Gastroesophageal sphincter (tissue), 4 donors: ENCODE measurements at regions not wholly inside any gene's neighbourhood (a gene's known extent, or its start where the extent isn't known, plus 50 kb on each side); places are given as distances from the start of the nearest gene placed in this dataset.

Experiments used
- ATAC-seq: fragments of 150-250 bp; one replicate; pipeline ENCODE4 v1.9.1; 2016; ENCODE audit warnings: mild to moderate bottlenecking, moderate library complexity
- H3K27ac ChIP-seq, 4 donors: fragments of 200-600 bp; sonication (generic) in 3 of 4; 1 replicate in 3 of 4; 2 replicates in 1 of 4; pipeline ENCODE4 v1.5.1; 2016 to 2019
- H3K27me3 ChIP-seq: fragments of 200-600 bp; sonication (generic); one replicate; pipeline ENCODE4 v1.5.1; 2019
- H3K36me3 ChIP-seq, 2 donors: fragments of 200-600 bp; sonication (generic); one replicate each; pipeline ENCODE4 v1.5.1; 2019; ENCODE audit warnings: control low read depth in 1 of 2
- H3K4me1 ChIP-seq, 3 donors: fragments of 200-600 bp; sonication (generic); 1 replicate in 2 of 3; 2 replicates in 1 of 3; pipeline ENCODE4 v1.5.1; 2016 to 2019; ENCODE audit warnings: control low read depth in 2 of 3
- H3K4me3 ChIP-seq, 2 donors: fragments of 200-600 bp; sonication (generic); one replicate each; pipeline ENCODE4 v1.5.1; 2019; ENCODE audit warnings: mild to moderate bottlenecking in 1 of 2, moderate library complexity in 1 of 2
- H3K9me3 ChIP-seq, 3 donors: fragments of 200-600 bp; sonication (generic); one replicate each; pipeline ENCODE4 v1.5.1; 2017 to 2019; ENCODE audit warnings: control low read depth in 2 of 3
- EP300 ChIP-seq: sonication (generic); formaldehyde crosslinking; IDR thresholded peaks from one replicate; pipeline ENCODE4 v1.6.1; 2017; ENCODE audit warnings: antibody characterized with exemption, mild to moderate bottlenecking
- POLR2A ChIP-seq, 2 donors: fragments of 450-650 bp; IDR thresholded peaks; one replicate each; pipeline ENCODE4 v1.6.1; 2017; ENCODE audit warnings: antibody characterized with exemption in 2 of 2, mild to moderate bottlenecking in 2 of 2, moderate library complexity in 1 of 2
- POLR2AphosphoS5 ChIP-seq: sonication (generic); formaldehyde crosslinking; IDR thresholded peaks from one replicate; pipeline ENCODE4 v1.6.1; 2017; ENCODE audit warnings: antibody characterized with exemption
- WGBS, 2 donors: methylation state at CpG; one replicate each; pipeline ENCODE4 v1.1.5; 2018; ENCODE audit warnings: low coverage in 1 of 2; 5-methylcytosine and 5-hydroxymethylcytosine counted together
- TF ChIP-seq, protein P1 (sequence below), 4 experiments: fragments of 200-600 bp in 2 of 4; fragments of 450-650 bp in 2 of 4; sonication (generic) in 1 of 4; IDR thresholded peaks; one replicate each; pipeline ENCODE4 v1.5.1; 2017 to 2019; ENCODE audit warnings: antibody characterized with exemption in 4 of 4, mild to moderate bottlenecking in 2 of 4, moderate library complexity in 2 of 4

DNA sequence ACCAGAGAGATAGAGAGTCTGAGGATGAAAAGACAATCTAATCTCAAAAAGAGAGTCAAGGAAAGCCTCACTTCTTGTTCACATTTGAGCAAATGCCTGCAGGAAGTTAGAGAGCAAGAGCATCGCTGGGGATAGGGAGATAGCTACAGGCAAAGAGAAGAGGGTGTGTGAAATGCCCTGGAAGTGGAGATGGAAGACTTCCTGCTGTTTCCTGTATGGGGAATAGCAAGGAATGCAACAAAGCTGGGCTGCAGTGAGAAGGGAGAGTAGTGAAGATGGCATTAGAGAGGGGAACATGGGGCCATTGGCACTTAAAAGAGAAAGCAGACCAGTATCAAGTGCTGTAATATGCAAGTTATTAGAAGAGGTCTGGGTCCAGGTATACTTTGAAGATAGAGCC, 488.6 kb downstream of the METTL4 start:
- Histone ChIP-seq H3K27me3 (no peaks in the 10 kb centered on the region), H3K27ac (no peak overlapping the region), H3K4me1 (no peaks in the 10 kb centered on the region), H3K9me3 (no peaks in the 10 kb centered on the region), H3K36me3 (no peaks in the 10 kb centered on the region), H3K4me3 (no peak overlapping the region)
- WGBS, 2 donors, result 38 to 40% methylated on average over 1 of the region's 1 CpG
- TF ChIP-seq POLR2A (IDR thresholded peaks at IDR 0.05), result no peak
- TF ChIP-seq, protein P1, sequence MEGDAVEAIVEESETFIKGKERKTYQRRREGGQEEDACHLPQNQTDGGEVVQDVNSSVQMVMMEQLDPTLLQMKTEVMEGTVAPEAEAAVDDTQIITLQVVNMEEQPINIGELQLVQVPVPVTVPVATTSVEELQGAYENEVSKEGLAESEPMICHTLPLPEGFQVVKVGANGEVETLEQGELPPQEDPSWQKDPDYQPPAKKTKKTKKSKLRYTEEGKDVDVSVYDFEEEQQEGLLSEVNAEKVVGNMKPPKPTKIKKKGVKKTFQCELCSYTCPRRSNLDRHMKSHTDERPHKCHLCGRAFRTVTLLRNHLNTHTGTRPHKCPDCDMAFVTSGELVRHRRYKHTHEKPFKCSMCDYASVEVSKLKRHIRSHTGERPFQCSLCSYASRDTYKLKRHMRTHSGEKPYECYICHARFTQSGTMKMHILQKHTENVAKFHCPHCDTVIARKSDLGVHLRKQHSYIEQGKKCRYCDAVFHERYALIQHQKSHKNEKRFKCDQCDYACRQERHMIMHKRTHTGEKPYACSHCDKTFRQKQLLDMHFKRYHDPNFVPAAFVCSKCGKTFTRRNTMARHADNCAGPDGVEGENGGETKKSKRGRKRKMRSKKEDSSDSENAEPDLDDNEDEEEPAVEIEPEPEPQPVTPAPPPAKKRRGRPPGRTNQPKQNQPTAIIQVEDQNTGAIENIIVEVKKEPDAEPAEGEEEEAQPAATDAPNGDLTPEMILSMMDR (IDR thresholded peaks at IDR 0.05), result no peak
- no peak for TF ChIP-seq EP300
- TF ChIP-seq POLR2AphosphoS5, result no peak
- ATAC-seq, result no peak

- Histone ChIP-seq H3K36me3 (no peaks in the 10 kb centered on the region), H3K4me3 (no peak overlapping the region), H3K27me3 (no peaks in the 10 kb centered on the region), H3K9me3 (no peaks in the 10 kb centered on the region), H3K27ac (no peak overlapping the region), H3K4me1 (no peaks in the 10 kb centered on the region)
- 43 to 51% methylated on average over 1 to 3 of the region's 3 CpGs for WGBS, 2 donors
- no peak for ATAC-seq
- TF ChIP-seq POLR2A (IDR thresholded peaks at IDR 0.05), result no peak
Measured at GRCh38 chr18:2083691-2084090, 487.6 kb downstream of the METTL4 start.

DNA sequence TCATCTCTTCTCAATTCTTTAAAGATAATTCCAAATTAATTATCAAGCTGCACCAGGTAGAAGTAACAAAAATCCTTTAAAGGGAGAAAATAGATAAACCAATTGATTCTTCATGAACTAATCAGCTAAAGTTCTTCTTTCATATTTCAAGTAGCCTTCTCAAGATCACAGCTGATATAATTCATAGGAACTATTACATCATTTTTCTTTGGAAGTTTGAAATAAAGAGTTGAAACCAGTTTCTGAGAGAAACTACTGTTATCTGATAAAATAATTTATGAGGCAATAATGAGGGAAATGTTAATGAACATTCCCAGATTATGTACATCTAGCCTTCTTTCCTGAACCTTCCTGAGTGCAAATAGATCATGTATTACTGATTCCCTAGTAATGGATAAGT, 484.9 kb downstream of the METTL4 start:
- Histone ChIP-seq H3K9me3 (no peaks in the 10 kb centered on the region), H3K27me3 (no peaks in the 10 kb centered on the region), H3K4me3 (no peak overlapping the region), H3K27ac (no peak overlapping the region), H3K36me3 (no peaks in the 10 kb centered on the region), H3K4me1 (no peaks in the 10 kb centered on the region)
- TF ChIP-seq EP300, result no peak
- TF ChIP-seq, protein P1 (IDR thresholded peaks at IDR 0.05), result no peak
- no peak for ATAC-seq

- WGBS, 2 donors, result 55 to 83% methylated on average over 4 of the region's 5 CpGs
- ATAC-seq, result peak; percentile 90
- H3K9me3 ChIP-seq, result no peaks in the 10 kb centered on the region
- TF ChIP-seq POLR2AphosphoS5 (peak; percentile 7), POLR2A (IDR thresholded peaks at IDR 0.05) (no peak), EP300 (no peak)
- no peaks in the 10 kb centered on the region for H3K36me3 ChIP-seq
- no peak overlapping the region for H3K4me3 ChIP-seq
- no peaks in the 10 kb centered on the region for H3K27me3 ChIP-seq
- peak overlapping the region in 1 of 4 donors; percentile 35 for H3K27ac ChIP-seq
- no peaks in the 10 kb centered on the region for H3K4me1 ChIP-seq
Measured at GRCh38 chr18:2087877-2088673, 483.2 kb downstream of the METTL4 start.

GRCh38 chr18:2089396-2089795, 481.9 kb downstream of the METTL4 start:
- H3K4me1 ChIP-seq, result no peaks in the 10 kb centered on the region
- ATAC-seq, result no peak

DNA sequence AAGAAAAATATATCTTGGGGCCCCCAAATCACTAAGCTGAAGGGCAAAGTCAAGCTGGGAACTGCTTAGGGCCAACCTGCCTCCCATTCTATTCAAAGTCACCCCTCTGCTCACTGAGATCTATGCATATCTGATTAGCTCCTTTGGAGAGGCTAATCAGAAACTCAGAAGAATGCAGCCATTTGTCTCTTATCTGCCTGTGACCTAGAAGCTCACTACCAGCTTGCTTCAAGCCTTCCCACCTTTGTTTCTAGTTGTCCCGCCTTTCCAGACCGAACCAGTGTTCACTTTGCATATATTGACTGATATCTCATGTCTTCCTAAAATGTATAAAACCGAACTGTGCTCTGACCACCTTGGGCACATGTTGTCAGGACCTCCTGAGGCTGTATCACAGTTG, 479.4 kb downstream of the METTL4 start:
- no peaks in the 10 kb centered on the region for H3K9me3 ChIP-seq
- no peak for ATAC-seq
- 64 to 85% methylated on average over 3 of the region's 3 CpGs for WGBS, 2 donors
- H3K27me3 ChIP-seq, result no peaks in the 10 kb centered on the region
- H3K27ac ChIP-seq, result no peak overlapping the region
- no peaks in the 10 kb centered on the region for H3K4me1 ChIP-seq
- H3K36me3 ChIP-seq, result no peaks in the 10 kb centered on the region
- TF ChIP-seq POLR2A (IDR thresholded peaks at IDR 0.05), result no peak
- TF ChIP-seq EP300, result no peak
- TF ChIP-seq, protein P1 (IDR thresholded peaks at IDR 0.05), result no peak
- no peak for TF ChIP-seq POLR2AphosphoS5
- H3K4me3 ChIP-seq, result no peak overlapping the region

More at GRCh38 chr18:2089396-2089795, 481.9 kb downstream of the METTL4 start:
- Histone ChIP-seq H3K9me3 (no peaks in the 10 kb centered on the region), H3K27me3 (no peaks in the 10 kb centered on the region), H3K36me3 (no peaks in the 10 kb centered on the region), H3K4me3 (no peak overlapping the region), H3K27ac (no peak overlapping the region)
- WGBS, 2 donors, result 0% methylated on average over 2 of the region's 2 CpGs; no CpG with 5 or more reads in 1 of the 2 donors
- TF ChIP-seq EP300, result no peak
- TF ChIP-seq, protein P1 (IDR thresholded peaks at IDR 0.05), result no peak
- TF ChIP-seq POLR2AphosphoS5, result no peak
- TF ChIP-seq POLR2A (IDR thresholded peaks at IDR 0.05), result no peak
